Activated naive CD4-positive, alpha-beta T cell treated with anti-CD3 and anti-CD28 coated beads, Interleukin-2, amount 10 ng/mL, durations not matched to agents 7 days and 5 days (primary cell): ENCODE measurements at regions not wholly inside any gene's neighbourhood (a gene's known extent, or its start where the extent isn't known, plus 50 kb on each side); places are given as distances from the start of the nearest gene placed in this dataset.

Experiments used
- CTCF ChIA-PET: fragments of 350-600 bp; sonication (Branson Sonifier 250); formaldehyde crosslinking; loops from one replicate; lab custom pipeline; 2021; ENCODE audit warnings: antibody characterized with exemption; lab: Charles Lee
- DNase-seq: peaks from one replicate; pipeline ENCODE4 v3.0.0-alpha.2; 2020
- H3K27ac Mint-ChIP-seq: one replicate; pipeline ENCODE4 v1.8.0; 2021; ENCODE audit warnings: mild to moderate bottlenecking, moderate library complexity, mixed read lengths
- H3K27me3 Mint-ChIP-seq: one replicate; pipeline ENCODE4 v1.8.0; 2021; ENCODE audit warnings: mild to moderate bottlenecking, mixed read lengths
- H3K36me3 Mint-ChIP-seq: one replicate; pipeline ENCODE4 v1.8.0; 2021; ENCODE audit warnings: mixed read lengths
- H3K4me1 Mint-ChIP-seq: one replicate; pipeline ENCODE4 v1.8.0; 2021; ENCODE audit warnings: mixed read lengths
- H3K4me3 Mint-ChIP-seq: one replicate; pipeline ENCODE4 v1.8.0; 2021; ENCODE audit warnings: mild to moderate bottlenecking, moderate library complexity, mixed read lengths
- H3K9me3 Mint-ChIP-seq: one replicate; pipeline ENCODE4 v1.8.0; 2021; ENCODE audit warnings: mixed read lengths

DNA sequence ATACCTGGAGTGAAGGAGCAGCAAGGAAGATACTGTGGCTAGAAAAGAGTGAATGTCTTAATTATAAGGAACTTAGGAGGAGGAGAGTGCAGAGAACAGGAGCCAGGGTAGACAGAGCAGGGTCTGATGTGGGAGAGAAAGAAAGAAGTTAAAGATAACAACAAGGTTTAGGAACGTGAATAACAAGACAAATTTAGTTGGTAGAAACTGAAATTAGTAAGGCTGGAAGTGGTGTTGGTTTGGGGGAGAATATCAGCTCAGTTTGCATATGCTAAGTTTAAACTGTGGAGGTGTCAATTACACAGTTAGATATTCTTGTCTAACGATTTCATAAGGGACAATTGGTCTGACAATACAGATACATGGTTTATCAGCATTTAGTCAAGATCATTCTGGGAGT lies 1123.7 kb upstream of the PABPC4L start:
- peaks cover 5% of the 10 kb centered on the region for H3K9me3 Mint-ChIP-seq
- H3K4me1 Mint-ChIP-seq, result no peaks in the 10 kb centered on the region
- no peak for DNase-seq
- H3K4me3 Mint-ChIP-seq, result no peak overlapping the region
- no peaks in the 10 kb centered on the region for H3K27me3 Mint-ChIP-seq
- H3K36me3 Mint-ChIP-seq, result no peaks in the 10 kb centered on the region
- no peak overlapping the region for H3K27ac Mint-ChIP-seq
- CTCF ChIA-PET, result no interaction called here

DNA sequence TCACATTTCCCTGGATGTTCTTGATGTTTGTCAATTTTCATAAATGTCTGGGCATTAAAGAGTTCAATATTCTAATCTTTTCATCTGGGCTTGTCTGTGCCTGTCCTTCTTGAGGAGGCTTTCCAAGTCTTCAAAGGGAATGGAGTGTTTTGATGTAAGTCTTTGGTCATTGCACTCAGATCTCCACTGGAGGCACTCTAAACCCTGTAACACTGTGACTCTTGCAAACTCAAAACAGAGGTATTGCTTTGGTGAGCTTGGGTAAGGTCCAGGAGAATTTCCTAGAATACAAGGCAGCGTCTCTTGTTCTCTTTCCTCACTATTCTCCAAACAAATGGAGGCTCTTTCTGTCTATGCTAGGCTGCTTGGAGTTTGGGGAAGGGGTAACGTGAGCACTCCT lies 1118.1 kb upstream of the PABPC4L start:
- H3K27me3 Mint-ChIP-seq, result no peaks in the 10 kb centered on the region
- DNase-seq, result no peak
- CTCF ChIA-PET, result no interaction called here
- no peaks in the 10 kb centered on the region for H3K36me3 Mint-ChIP-seq
- H3K4me1 Mint-ChIP-seq, result no peaks in the 10 kb centered on the region
- H3K27ac Mint-ChIP-seq, result no peak overlapping the region
- no peak overlapping the region for H3K4me3 Mint-ChIP-seq
- peaks cover 13% of the 10 kb centered on the region for H3K9me3 Mint-ChIP-seq

DNA sequence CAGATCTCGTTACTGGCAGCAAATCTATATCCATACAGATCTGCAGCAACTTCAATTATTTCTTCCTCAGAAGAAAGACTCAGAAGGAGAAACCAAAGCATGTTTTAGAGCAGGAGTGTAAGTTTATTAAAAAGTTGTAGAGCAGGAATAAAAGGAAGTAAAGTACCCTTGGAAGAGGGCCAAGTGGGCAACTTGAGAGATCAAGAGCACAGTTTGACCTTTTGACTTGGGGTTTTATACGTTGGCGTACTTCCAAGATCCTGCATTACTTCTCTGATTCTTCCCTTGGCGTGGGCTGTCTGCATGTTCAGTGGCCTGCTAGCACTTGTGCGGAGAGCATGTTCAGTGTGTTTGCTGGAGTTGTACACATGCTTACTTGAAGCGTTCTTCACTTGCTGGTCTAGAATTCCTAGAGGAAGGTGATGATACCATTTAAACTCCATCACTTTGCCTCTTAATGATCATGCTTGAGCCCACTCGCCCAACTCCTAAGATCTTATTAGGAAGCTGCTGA lies 1114.7 kb upstream of the PABPC4L start:
- Mint-ChIP-seq H3K4me1 (no peaks in the 10 kb centered on the region), H3K9me3 (peaks cover 11% of the 10 kb centered on the region), H3K27ac (no peak overlapping the region), H3K36me3 (no peaks in the 10 kb centered on the region), H3K4me3 (no peak overlapping the region), H3K27me3 (no peaks in the 10 kb centered on the region)
- DNase-seq, result no peak
- CTCF ChIA-PET, result no interaction called here

DNA sequence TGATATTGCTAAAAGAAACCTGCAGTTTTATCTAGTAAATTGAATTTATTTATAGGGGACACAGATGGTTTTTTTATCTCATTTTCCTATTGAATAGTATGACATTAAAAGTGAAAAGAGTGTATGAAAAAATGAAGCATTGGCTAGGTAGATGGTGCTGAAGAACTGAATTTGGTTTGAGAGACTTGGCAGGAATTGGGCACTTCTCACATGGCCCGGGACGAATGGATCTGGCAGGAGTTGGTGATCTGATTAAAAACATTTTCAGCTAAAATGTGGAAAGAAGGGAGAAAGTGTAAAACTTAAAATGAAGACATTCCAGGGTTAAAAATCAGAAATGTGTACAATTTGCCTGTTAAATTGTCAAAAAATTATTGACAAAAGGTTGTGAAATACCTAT lies 1088.5 kb upstream of the PABPC4L start:
- CTCF ChIA-PET, result no interaction called here
- Mint-ChIP-seq H3K9me3 (no peaks in the 10 kb centered on the region), H3K4me1 (no peaks in the 10 kb centered on the region)

DNA sequence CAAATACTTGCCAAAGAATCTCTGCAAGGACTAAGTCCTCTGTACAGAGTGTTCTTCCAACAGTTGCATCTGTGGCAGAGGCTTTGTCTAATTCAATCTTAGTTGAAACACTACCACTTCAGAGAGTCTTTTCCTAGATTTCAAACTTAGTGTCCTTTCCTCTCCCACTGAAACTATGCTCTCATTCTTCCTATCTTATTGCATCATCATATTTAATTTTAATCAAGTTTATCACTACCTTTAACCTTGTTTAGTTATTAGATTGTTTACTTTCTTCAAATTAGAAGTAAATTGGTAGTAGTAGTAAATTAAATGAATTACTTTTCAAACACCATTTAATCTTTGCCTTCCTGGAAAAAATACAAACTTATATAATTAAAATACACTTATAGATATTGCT lies 1082.3 kb upstream of the PABPC4L start:
- CTCF ChIA-PET, result no interaction called here
- DNase-seq, result no peak
- H3K36me3 Mint-ChIP-seq, result no peaks in the 10 kb centered on the region
- H3K27ac Mint-ChIP-seq, result no peak overlapping the region
- no peaks in the 10 kb centered on the region for H3K4me1 Mint-ChIP-seq
- H3K4me3 Mint-ChIP-seq, result no peak overlapping the region
- no peaks in the 10 kb centered on the region for H3K9me3 Mint-ChIP-seq
- no peaks in the 10 kb centered on the region for H3K27me3 Mint-ChIP-seq

More for the DNA sequence above, 1088.5 kb upstream of the PABPC4L start:
- Mint-ChIP-seq H3K27ac (no peak overlapping the region), H3K27me3 (no peaks in the 10 kb centered on the region), H3K36me3 (no peaks in the 10 kb centered on the region), H3K4me3 (no peak overlapping the region)
- DNase-seq, result no peak

DNA sequence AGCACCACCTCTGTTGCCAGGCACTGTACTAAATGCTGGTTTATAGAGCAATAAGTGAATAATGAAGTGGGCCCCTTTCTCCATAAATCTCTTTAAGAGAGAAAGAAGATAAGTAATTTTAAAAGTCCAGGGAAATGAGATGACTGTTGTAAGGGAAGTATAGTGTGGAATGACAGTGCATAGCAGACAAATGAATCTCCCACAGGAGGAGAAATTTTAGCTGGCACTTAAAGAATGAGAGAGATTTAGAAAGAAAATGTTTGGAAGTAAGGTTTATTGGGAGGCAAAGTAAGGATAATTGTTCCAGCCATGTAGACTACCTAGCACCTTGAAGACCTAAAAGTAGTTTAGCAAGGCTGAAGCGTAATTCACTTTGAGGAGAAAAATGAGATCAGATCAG lies 1081.1 kb upstream of the PABPC4L start:
- Mint-ChIP-seq H3K27me3 (no peaks in the 10 kb centered on the region), H3K4me3 (no peak overlapping the region), H3K4me1 (no peaks in the 10 kb centered on the region), H3K27ac (no peak overlapping the region), H3K9me3 (peaks cover 2% of the 10 kb centered on the region), H3K36me3 (no peaks in the 10 kb centered on the region)
- CTCF ChIA-PET, result no interaction called here
- DNase-seq, result no peak

DNA sequence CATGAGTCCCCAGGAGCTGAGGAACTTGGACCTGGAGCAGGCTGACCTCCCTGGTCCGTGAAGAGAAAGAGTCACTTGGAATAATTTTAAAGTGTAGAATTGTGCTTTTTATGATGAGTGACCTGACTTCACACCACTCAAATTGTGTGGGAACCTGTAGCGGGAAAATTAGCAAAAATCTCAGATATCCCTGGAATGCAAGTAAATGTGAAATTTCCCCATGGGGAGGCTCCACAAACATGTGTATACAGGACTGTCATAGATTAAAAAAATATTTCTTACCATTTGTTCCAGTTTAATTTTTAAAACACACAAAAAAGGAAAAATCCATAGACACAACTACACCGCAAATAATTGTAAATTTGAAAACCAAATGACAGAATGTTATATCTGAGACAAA lies 1079.6 kb upstream of the PABPC4L start:
- CTCF ChIA-PET, result no interaction called here
- DNase-seq, result no peak
- Mint-ChIP-seq H3K36me3 (no peaks in the 10 kb centered on the region), H3K4me1 (no peaks in the 10 kb centered on the region), H3K4me3 (no peak overlapping the region), H3K27ac (no peak overlapping the region), H3K27me3 (no peaks in the 10 kb centered on the region), H3K9me3 (peaks cover 3% of the 10 kb centered on the region)

DNA sequence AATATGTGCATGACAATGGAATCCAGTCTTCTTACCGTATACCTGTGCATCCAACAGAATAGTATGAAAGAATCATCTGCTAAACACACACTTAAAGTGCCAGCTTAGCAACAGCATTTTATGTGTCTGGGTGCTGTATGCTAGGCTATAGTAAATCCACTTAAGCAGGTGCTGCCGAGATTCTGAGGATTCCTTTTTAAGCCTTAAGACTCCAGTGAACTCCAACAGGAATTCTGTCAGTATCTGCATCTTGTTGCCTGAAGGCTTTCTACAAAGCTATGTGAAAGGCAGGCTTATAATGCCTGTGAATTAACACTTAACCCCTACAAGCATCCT lies 1076.4 kb upstream of the PABPC4L start:
- no peak overlapping the region for H3K27ac Mint-ChIP-seq
- no peaks in the 10 kb centered on the region for H3K36me3 Mint-ChIP-seq

DNA sequence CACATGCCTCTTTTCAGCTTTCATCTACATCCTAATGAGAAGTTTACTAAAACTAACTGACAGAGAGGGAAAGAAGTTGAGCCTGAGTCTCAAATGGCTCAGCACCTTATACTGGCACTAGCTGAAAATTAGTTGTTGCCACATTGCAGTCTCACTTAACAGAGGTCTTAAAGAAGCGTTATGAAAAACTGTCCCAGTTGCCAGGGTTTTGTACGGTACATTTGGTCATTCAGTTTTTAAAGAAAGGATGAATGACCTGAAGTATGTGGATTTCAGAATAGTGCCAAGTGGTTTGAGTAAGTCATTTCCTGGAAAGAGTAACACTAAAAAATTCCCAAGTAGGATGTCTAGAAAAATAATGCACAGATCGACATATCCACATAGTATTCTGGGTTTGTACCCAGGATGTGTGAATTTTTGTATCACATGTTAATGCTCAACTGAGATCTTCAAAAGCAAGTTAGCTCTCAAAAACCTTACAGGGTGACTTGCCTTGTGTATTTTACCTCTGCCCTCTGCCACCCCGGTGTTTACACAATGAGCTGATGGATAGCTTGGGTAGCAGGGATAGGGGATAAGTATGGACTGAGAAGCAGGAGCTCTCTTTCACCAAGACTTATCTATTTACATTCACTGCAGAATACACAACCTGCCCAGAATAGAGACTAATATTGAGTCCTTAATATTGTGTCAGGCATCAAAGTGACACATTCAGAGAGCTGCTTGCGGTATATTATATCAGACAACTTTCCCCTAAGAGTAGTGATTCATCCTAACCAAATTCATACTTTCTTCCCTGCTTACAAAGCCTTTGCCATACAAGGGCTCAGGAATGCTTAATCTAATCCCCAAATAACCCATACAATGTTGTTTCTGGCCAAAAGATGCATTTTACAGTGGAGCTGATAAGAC lies 1075.7 kb upstream of the PABPC4L start:
- Mint-ChIP-seq H3K9me3 (peaks cover 3% of the 10 kb centered on the region), H3K4me1 (no peaks in the 10 kb centered on the region), H3K4me3 (no peak overlapping the region), H3K36me3 (no peaks in the 10 kb centered on the region), H3K27ac (no peak overlapping the region), H3K27me3 (no peaks in the 10 kb centered on the region)
- CTCF ChIA-PET, result no interaction called here
- no peak for DNase-seq

More for the DNA sequence above, 1076.4 kb upstream of the PABPC4L start:
- no peak for DNase-seq
- CTCF ChIA-PET, result no interaction called here
- H3K4me3 Mint-ChIP-seq, result no peak overlapping the region
- no peaks in the 10 kb centered on the region for H3K4me1 Mint-ChIP-seq
- H3K27me3 Mint-ChIP-seq, result no peaks in the 10 kb centered on the region
- peaks cover 3% of the 10 kb centered on the region for H3K9me3 Mint-ChIP-seq

DNA sequence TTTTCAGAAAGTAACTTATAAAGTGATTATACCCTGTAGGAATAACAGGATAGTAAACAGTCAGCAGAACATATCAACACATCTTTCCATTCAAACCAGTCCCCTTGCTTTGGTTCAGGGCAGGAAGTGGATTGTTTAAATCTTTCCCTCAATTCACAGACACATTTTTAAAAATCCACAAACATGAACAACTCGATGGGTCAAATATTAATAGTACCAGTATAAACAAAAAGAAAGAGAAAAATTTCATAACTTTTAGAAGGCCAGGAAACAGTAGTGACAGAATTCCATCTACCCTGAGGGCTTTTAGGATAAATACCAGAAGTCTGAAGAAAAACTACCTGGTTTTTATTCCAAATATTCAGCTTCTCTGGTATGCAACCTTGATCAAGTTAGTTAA lies 1072.8 kb upstream of the PABPC4L start:
- no peak overlapping the region for H3K4me3 Mint-ChIP-seq
- no peaks in the 10 kb centered on the region for H3K4me1 Mint-ChIP-seq
- H3K36me3 Mint-ChIP-seq, result no peaks in the 10 kb centered on the region
- no peak overlapping the region for H3K27ac Mint-ChIP-seq
- CTCF ChIA-PET, result no interaction called here
- no peak for DNase-seq
- no peaks in the 10 kb centered on the region for H3K27me3 Mint-ChIP-seq
- H3K9me3 Mint-ChIP-seq, result peaks cover 3% of the 10 kb centered on the region

DNA sequence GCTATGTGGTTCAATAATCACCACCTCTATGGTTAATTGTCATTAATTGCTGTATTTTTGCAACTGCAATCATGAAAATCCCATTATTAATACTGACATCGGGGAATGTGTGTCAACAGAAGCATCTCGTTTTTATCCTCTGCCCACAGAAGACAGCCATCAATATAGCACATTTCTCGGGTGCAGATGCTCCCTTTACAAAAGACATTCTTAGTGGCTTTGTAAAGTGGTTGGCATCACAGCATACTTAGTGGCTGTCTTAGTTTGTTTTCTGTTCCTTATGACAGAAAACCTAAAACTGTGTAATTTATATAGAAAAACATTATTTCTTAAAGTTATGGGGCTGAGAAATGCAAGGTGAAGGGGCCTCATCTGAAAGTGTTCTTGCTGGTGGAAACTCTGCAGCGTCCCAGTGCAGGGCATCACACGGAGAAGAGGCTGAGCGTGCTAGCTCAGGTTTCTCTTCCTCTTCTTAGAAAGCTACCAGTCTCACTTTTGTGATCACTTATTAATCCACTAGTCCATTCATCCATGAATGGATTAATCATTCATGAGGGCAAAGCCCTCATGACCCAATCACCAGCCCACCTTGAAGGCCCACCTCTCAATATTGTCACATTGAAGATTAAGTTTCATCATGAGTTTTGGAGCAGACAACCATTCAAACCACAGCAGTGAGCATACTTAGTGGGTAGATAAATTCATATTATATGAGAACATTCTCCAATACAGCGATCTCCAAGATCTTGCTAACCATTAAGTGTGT lies 1067.7 kb upstream of the PABPC4L start:
- Mint-ChIP-seq H3K27me3 (no peaks in the 10 kb centered on the region), H3K36me3 (no peaks in the 10 kb centered on the region), H3K9me3 (no peaks in the 10 kb centered on the region), H3K4me3 (no peak overlapping the region), H3K4me1 (no peaks in the 10 kb centered on the region), H3K27ac (no peak overlapping the region)
- CTCF ChIA-PET, result no interaction called here
- no peak for DNase-seq

DNA sequence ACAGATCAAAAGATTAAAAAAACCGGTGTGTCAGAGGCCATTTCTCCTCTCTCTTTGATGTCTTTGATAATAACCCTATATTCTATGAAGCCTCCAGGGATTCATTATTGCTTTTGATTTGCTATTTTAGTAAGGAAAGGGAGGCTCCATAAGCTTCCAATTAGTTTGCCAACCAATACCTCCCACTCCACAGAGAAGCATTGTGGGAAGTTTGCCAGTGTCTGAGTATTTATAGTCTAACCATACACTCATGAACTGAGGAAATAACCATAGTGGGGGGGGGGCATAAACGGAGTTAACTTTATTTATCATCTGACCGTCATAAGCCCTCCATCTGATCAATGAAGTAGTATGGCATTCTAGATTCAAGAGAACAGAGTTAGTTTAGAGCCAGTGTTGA lies 1066.8 kb upstream of the PABPC4L start:
- Mint-ChIP-seq H3K27ac (no peak overlapping the region), H3K27me3 (no peaks in the 10 kb centered on the region), H3K9me3 (no peaks in the 10 kb centered on the region), H3K4me3 (no peak overlapping the region), H3K36me3 (no peaks in the 10 kb centered on the region), H3K4me1 (no peaks in the 10 kb centered on the region)
- DNase-seq, result no peak
- CTCF ChIA-PET, result no interaction called here

DNA sequence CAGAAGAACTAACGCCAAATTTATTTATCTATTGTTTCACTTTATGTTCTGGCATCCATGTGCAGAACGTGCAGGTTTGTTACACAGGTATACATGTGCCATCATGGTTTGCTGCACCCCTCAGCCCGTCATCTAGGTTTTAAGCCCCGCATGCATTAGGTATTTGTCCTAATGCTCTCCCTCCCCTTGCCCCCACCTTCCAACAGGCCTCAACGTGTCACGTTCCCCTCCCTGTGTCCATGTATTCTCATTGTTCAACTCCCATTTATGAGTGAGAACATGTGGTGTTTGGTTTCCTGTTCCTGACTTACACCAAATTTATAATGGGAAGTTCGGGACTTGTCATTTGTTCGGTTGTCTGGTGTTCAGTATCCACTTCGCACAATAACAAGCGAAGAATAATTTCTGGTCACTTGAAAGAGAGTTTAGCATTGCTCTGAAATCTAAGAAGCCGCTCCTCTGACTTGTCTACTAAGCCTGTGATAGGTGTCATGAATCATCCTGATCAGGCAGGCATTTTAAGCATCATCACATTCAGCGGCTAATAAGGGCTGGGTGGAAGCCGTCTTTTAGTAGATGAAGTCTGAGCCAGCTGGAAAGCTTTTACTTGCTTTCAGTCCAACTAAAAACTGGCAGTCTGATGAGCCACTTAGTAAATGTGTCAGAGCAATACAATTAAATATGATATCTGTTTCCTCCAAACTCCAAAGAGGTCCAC lies 1065.7 kb upstream of the PABPC4L start:
- peaks cover 3% of the 10 kb centered on the region for H3K9me3 Mint-ChIP-seq
- CTCF ChIA-PET, result no interaction called here
- no peak for DNase-seq
- no peak overlapping the region for H3K27ac Mint-ChIP-seq
- no peak overlapping the region for H3K4me3 Mint-ChIP-seq
- no peaks in the 10 kb centered on the region for H3K4me1 Mint-ChIP-seq
- no peaks in the 10 kb centered on the region for H3K36me3 Mint-ChIP-seq
- H3K27me3 Mint-ChIP-seq, result no peaks in the 10 kb centered on the region

DNA sequence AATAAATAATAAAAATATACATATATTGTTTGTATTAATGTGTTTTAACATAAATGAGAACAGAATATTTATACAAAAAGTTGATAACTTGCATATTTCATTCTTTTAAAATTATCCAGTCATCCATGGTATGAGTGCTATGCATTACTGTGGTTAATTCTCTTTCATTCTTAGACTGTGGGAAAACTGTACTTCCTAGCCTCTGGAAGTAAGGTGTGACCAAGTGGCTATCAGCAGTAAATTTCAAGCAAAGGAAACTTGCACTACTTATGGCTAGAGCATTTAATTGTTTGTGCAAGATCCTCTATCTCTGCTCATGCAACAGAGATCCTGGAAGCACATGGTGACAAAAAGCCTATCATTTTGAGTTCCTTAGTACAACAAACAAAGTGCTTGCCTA lies 1054.5 kb upstream of the PABPC4L start:
- CTCF ChIA-PET, result no interaction called here
- no peaks in the 10 kb centered on the region for H3K4me1 Mint-ChIP-seq
- no peaks in the 10 kb centered on the region for H3K36me3 Mint-ChIP-seq
- no peaks in the 10 kb centered on the region for H3K27me3 Mint-ChIP-seq
- H3K9me3 Mint-ChIP-seq, result peaks cover 2% of the 10 kb centered on the region
- no peak overlapping the region for H3K4me3 Mint-ChIP-seq
- DNase-seq, result no peak
- H3K27ac Mint-ChIP-seq, result no peak overlapping the region
